Adrenal gland (tissue), 9 donors: ENCODE measurements at regions not wholly inside any gene's neighbourhood (a gene's known extent, or its start where the extent isn't known, plus 50 kb on each side); places are given as distances from the start of the nearest gene placed in this dataset.

ENCODE experiments used
- DNase-seq, 7 donors: peaks; one replicate each; pipeline ENCODE4 v3.0.0-alpha.2; 2019 to 2020
- H3K27ac ChIP-seq, 5 donors: fragments of 200-600 bp; sonication (generic) in 4 of 5; 1 replicate in 3 of 5; 2 replicates in 2 of 5; pipeline versions ENCODE4 v1.5.1 to v1.8.0; 2016 to 2020; ENCODE audit warnings: mild to moderate bottlenecking in 1 of 5
- H3K27me3 ChIP-seq: fragments of 200-600 bp; 2 replicates; pipeline ENCODE4 v1.8.0; 2021
- H3K36me3 ChIP-seq, 2 donors: fragments of 200-600 bp; replicated peaks in 1 of 2; 1 replicate in 1 of 2; 2 replicates in 1 of 2; pipeline versions ENCODE4 v1.5.1 to v1.8.0; 2018 to 2022
- H3K4me1 ChIP-seq, 2 donors: fragments of 200-600 bp; replicated peaks in 1 of 2; 1 replicate in 1 of 2; 2 replicates in 1 of 2; pipeline versions ENCODE4 v1.5.1 to v1.8.0; 2018 to 2021
- H3K4me3 ChIP-seq, 4 donors: fragments of 200-600 bp; sonication (generic) in 3 of 4; one replicate each; pipeline ENCODE4 v1.5.1; 2016 to 2018
- H3K9me3 ChIP-seq, 3 donors: fragments of 200-600 bp; sonication (generic) in 1 of 3; replicated peaks in 1 of 3; 1 replicate in 2 of 3; 2 replicates in 1 of 3; pipeline versions ENCODE4 v1.5.1 to v1.8.0; 2016 to 2021
- CTCF ChIP-seq, 6 experiments: fragments of 450-650 bp in 4 of 6; fragments of 200-600 bp in 2 of 6; sonication (generic) in 1 of 6; IDR thresholded peaks; 1 replicate in 5 of 6; 2 replicates in 1 of 6; pipeline versions ENCODE4 v1.5.1 to v1.8.0; 2016 to 2021; ENCODE audit warnings: antibody characterized with exemption in 6 of 6, mild to moderate bottlenecking in 2 of 6, moderate library complexity in 1 of 6
- POLR2A ChIP-seq, 2 donors: fragments of 450-650 bp; IDR thresholded peaks; one replicate each; pipeline ENCODE4 v1.6.1; 2017; ENCODE audit warnings: antibody characterized with exemption in 2 of 2, mild to moderate bottlenecking in 2 of 2, moderate library complexity in 1 of 2
- WGBS, 4 donors: extraction: QIAGEN DNeasy Blood & Tissue Kit in 2 of 4; methylation state at CpG; one replicate each; pipeline versions ENCODE4 v1.1.5 to v1.1.7; 2013 to 2017; 5-methylcytosine and 5-hydroxymethylcytosine counted together
- intact Hi-C, 2 donors: fragments of 100-400 bp; cut with DNase I; formaldehyde crosslinking; loops; one replicate each; pipeline versions ENCODE4 v1.14.1 to v1.15.0; 2022 to 2023
- donor health status: healthy with polysubstance abuse.
- donor health status: Bipolar disorder and iron deficiency.
- donor health status: DM: yes; HTN: yes; CAD: no.
- donor health status: DM: no; HTN: no; CAD: no.
- donor health status: DM: no; HTN: no; CAD: no.

GRCh38 chr5:67366691-67367395, 170.2 kb upstream of the CD180 start:
- H3K4me3 ChIP-seq: no peak overlapping the region
- no peak for DNase-seq
- 78 to 86% (median 83%) methylated on average over 5 of the region's 5 CpGs for WGBS, 4 donors
- H3K27ac ChIP-seq: no peak overlapping the region
- intact Hi-C loops: loop anchor here in 1 of 2 donors (10.0 kb wide), 1 partner anchor 122 kb away; no protein-coding TSS in a partner anchor
- no peaks in the 10 kb centered on the region for H3K27me3 ChIP-seq
- no peaks in the 10 kb centered on the region for H3K9me3 ChIP-seq
- TF ChIP-seq POLR2A (IDR thresholded peaks at IDR 0.05) (no peak), CTCF (IDR thresholded peaks at IDR 0.05) (no peak)
- no peaks in the 10 kb centered on the region for H3K36me3 ChIP-seq
- H3K4me1 ChIP-seq: no peaks in the 10 kb centered on the region

GRCh38 chr5:67366276-67366675, 169.7 kb upstream of the CD180 start:
- Histone ChIP-seq H3K4me1 (no peaks in the 10 kb centered on the region), H3K27me3 (no peaks in the 10 kb centered on the region), H3K9me3 (no peaks in the 10 kb centered on the region), H3K4me3 (no peak overlapping the region), H3K36me3 (no peaks in the 10 kb centered on the region), H3K27ac (no peak overlapping the region)
- 86 to 92% (median 88%) methylated on average over 8 of the region's 8 CpGs for WGBS, 4 donors
- DNase-seq: no peak
- intact Hi-C loops: loop anchor here in 1 of 2 donors (10.0 kb wide), 1 partner anchor 121 kb away; no protein-coding TSS in a partner anchor
- TF ChIP-seq POLR2A (IDR thresholded peaks at IDR 0.05) (no peak), CTCF (IDR thresholded peaks at IDR 0.05) (no peak)

- Histone ChIP-seq H3K27ac (no peak overlapping the region), H3K9me3 (no peaks in the 10 kb centered on the region), H3K4me1 (no peaks in the 10 kb centered on the region), H3K4me3 (no peak overlapping the region), H3K27me3 (no peaks in the 10 kb centered on the region), H3K36me3 (no peaks in the 10 kb centered on the region)
- TF ChIP-seq CTCF (IDR thresholded peaks at IDR 0.05) (no peak), POLR2A (IDR thresholded peaks at IDR 0.05) (no peak)
- WGBS, 4 donors: 69 to 80% (median 71%) methylated on average over 3 of the region's 3 CpGs
- no peak for DNase-seq
- intact Hi-C loops: loop anchor here in 1 of 2 donors (10.0 kb wide), 1 partner anchor 120 kb away; no protein-coding TSS in a partner anchor
Observed at GRCh38 chr5:67364381-67364970, 167.9 kb upstream of the CD180 start.

- Histone ChIP-seq H3K36me3 (no peaks in the 10 kb centered on the region), H3K4me3 (no peak overlapping the region), H3K27me3 (no peaks in the 10 kb centered on the region), H3K4me1 (no peaks in the 10 kb centered on the region), H3K9me3 (no peaks in the 10 kb centered on the region), H3K27ac (no peak overlapping the region)
- TF ChIP-seq CTCF (IDR thresholded peaks at IDR 0.05) (no peak), POLR2A (IDR thresholded peaks at IDR 0.05) (no peak)
- no peak for DNase-seq
- intact Hi-C loops: loop anchor here in 1 of 2 donors (10.0 kb wide), 1 partner anchor 119 kb away; no protein-coding TSS in a partner anchor
- 38 to 71% (median 63%) methylated on average over 1 of the region's 1 CpG for WGBS, 4 donors
Observed at GRCh38 chr5:67363963-67364362, 167.4 kb upstream of the CD180 start.
